GM19023 (cell line): ENCODE measurements at regions not wholly inside any gene's neighbourhood (a gene's known extent, or its start where the extent isn't known, plus 50 kb on each side); places are given as distances from the start of the nearest gene placed in this dataset.
A peak's percentile ranks its signal among the peaks of the same experiment; 100 is the strongest.

Source experiments
- ATAC-seq: cut with Tn5 transposase; IDR thresholded peaks from one replicate; pipeline ENCODE4 v1.9.1; 2021; ENCODE audit warnings: mild to moderate bottlenecking, moderate library complexity; ENCODE audit not compliant: unreplicated experiment

- ATAC-seq = no peak
Observed at GRCh38 chr5:116658830-116659229, 84.2 kb upstream of the SEMA6A start.

- no peak for ATAC-seq
Observed at GRCh38 chr5:116658141-116658540, 83.5 kb upstream of the SEMA6A start.

GRCh38 chr5:116655431-116655830, 80.8 kb upstream of the SEMA6A start:
- no peak for ATAC-seq

- no peak for ATAC-seq
Observed at GRCh38 chr5:116654925-116655324, 80.3 kb upstream of the SEMA6A start.

- no peak for ATAC-seq
Observed at GRCh38 chr5:116652903-116653302, 78.3 kb upstream of the SEMA6A start.

DNA sequence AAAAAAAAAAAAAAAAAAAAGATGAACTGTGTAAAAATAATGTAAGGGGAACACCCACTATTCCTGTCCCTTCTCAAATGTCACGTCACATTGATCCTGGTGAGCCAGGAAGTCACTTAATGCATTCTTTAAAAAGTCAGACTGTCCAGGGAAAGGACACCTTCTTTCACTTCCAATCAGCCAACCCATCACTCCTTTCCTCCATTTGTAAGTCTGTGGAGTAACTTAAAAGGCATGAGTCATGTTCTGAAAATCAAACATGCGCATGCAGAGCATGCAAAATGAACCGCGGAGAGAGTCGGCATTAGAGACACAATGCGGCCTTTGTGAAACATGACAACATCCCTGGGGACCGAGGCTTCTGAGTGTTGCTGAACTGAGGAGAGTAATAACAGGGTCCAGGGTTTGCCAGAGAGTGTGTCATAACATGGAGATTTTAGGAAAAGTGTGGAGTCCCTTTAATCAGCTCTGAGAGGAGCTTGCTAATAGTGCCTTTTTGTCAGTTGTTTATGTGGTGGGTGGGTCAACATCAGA, 77.6 kb upstream of the SEMA6A start:
- ATAC-seq = peak; percentile 95

DNA sequence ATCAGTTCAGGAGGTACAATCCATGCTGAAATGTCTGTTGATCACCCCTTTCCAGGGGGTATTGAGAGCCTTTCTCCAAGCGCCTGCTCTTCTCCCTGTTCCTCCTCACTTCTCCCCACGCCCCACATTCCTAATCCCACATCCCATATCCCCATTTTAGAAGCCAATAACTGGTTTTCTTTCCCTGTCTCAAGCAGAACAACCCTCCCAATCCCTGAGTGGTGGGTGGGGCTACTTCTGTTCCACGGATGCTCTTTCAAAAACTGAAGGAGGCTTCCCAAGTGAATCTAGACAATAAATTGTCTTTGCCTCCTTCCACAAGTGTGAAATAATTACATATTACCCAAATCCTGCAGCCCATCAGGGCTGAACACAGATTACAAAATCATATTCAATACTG, 77.0 kb upstream of the SEMA6A start:
- ATAC-seq = no peak

GRCh38 chr5:116650964-116651363, 76.3 kb upstream of the SEMA6A start:
- no peak for ATAC-seq

- no peak for ATAC-seq
Observed at GRCh38 chr5:116650544-116650943, 75.9 kb upstream of the SEMA6A start.

DNA sequence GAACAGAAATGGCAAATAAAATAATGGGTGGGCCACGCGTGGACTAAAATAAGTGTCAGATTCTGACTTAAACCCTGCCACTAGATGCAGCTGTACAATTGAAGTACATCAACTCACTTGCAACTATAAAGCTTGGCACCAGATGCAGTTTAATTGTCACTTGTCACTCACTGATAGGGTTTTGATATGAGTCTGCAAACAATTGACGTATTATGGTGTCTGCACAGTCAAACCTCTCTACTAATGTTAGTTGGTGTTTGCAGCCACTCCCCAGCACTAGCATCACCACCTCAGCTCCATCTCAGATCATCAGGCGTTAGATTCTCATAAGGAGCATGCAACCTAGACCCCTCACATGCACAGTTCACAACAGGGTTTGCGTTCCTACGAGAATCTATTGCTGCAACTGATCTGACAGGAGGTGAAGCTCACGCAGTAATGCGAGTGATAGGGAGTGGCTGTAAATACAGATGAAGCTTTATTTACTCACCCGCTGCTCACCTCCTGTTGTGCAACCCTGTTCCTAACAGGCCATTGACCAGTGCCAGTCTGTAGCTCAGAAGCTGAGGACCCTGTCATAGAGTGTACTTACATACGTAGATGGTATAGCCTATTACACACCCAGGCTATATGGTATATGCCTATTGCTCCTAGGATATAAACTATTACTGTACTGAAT, 72.1 kb upstream of the SEMA6A start:
- ATAC-seq = no peak

DNA sequence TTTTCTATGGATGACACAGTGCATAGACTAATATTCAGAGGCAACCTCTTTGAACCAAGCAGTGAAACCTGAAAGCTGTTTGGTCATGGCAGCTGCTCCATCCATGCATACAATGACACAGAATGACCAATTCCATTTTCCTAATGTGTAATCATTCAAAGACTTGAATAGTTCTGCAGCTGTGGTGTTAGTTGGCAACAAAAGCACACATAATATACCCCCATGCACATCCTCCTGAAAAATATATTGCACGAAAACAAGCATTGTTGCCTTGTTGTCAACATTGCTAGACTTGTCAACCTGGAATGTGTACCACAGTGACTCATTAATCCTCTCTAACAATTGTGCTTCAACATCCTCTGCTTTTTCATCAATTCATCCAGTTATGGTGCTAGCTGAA, 71.0 kb upstream of the SEMA6A start:
- no peak for ATAC-seq

GRCh38 chr5:116640236-116640635, 65.6 kb upstream of the SEMA6A start:
- ATAC-seq = no peak

DNA sequence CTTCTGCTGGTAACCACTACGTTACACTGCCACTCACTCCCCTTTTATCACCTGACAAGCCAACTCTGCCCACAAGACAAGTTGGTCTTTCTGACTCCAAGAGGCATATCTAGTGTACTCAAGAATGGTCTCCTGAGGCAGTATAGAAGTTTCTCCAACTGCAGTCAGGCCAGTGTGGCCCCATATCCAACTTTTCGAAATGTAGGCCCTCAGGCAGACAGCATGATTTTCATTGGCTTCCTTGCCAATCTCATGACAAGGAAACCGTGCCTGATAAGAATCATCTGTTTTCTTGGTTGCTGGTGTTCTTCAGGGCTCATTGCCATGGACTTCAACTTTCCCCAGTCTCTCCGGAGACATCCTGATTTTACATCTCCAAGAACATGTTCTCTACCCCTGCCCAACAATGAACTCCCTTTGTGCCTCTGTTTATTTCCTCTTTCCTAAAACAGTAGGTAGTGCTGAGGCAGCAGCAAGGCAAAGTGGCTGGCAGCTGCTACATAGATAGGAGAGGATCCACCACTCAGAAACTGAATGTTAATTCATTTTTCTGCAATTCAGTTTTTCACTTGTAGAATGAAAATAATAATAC, 62.6 kb upstream of the SEMA6A start:
- ATAC-seq = no peak

GRCh38 chr5:116632890-116633289, 58.3 kb upstream of the SEMA6A start:
- ATAC-seq = peak; percentile 67

- ATAC-seq = no peak
Observed at GRCh38 chr5:116631147-116631546, 56.5 kb upstream of the SEMA6A start.

GRCh38 chr5:116629168-116629567, 54.5 kb upstream of the SEMA6A start:
- ATAC-seq = no peak

GRCh38 chr5:116626945-116627679, 52.5 kb upstream of the SEMA6A start:
- ATAC-seq = peak; percentile 94

GRCh38 chr5:116626272-116626723, 51.7 kb upstream of the SEMA6A start:
- no peak for ATAC-seq
